B cell (primary cell): ENCODE measurements at regions not wholly inside any gene's neighbourhood (a gene's known extent, or its start where the extent isn't known, plus 50 kb on each side); places are given as distances from the start of the nearest gene placed in this dataset.

Experiments used
- ATAC-seq: fragments of 200-7000 bp; cut with Tn5 transposase; one replicate; pipeline ENCODE4 v1.10.0; 2021; ENCODE audit warnings: low read depth, mild to moderate bottlenecking, moderate number of reproducible peaks, moderate library complexity
- CTCF ChIA-PET: fragments of 350-600 bp; sonication (Branson Sonifier 250); formaldehyde crosslinking; loops from one replicate; lab custom pipeline; 2021; ENCODE audit warnings: antibody characterized with exemption, inconsistent platforms; lab: Charles Lee
- POLR2A ChIA-PET: fragments of 350-600 bp; sonication (Branson Sonifier 250); formaldehyde crosslinking; loops from one replicate; lab custom pipeline; 2021; ENCODE audit warnings: antibody characterized with exemption; lab: Charles Lee
- DNase-seq: peaks from one replicate; pipeline ENCODE4 v3.0.0; 2013
- H2AFZ ChIP-seq: 2 replicates; pipeline ENCODE4 v1.6.1; 2012; ENCODE audit warnings: mild to moderate bottlenecking, low read depth, low read length; ENCODE audit not compliant: insufficient read depth, poor library complexity, severe bottlenecking
- H3K27ac ChIP-seq, 2 donors: 1 replicate in 1 of 2; 2 replicates in 1 of 2; pipeline ENCODE4 v1.5.1; 2012 to 2013; ENCODE audit warnings: low read length in 2 of 2, mild to moderate bottlenecking in 2 of 2, moderate library complexity in 1 of 2
- H3K27me3 ChIP-seq, 4 experiments: fragments of 200-600 bp in 1 of 4; sonication (generic) in 1 of 4; replicated peaks in 1 of 4; 1 replicate in 2 of 4; 2 replicates in 2 of 4; pipeline versions ENCODE4 v1.6.1 to v1.7.0; 2013 to 2016; ENCODE audit warnings: low read length in 3 of 4, mild to moderate bottlenecking in 2 of 4, mixed read lengths in 1 of 4, moderate library complexity in 1 of 4; ENCODE audit not compliant: insufficient read depth in 4 of 4, control insufficient read depth in 3 of 4; ENCODE audit errors: control extremely low read depth in 1 of 4
- H3K36me3 ChIP-seq, 2 experiments: replicated peaks in 1 of 2; 1 replicate in 1 of 2; 2 replicates in 1 of 2; pipeline versions ENCODE4 v1.6.1 to v1.7.1; 2013; ENCODE audit warnings: low read length in 1 of 2; ENCODE audit not compliant: insufficient read depth in 2 of 2, control insufficient read depth in 1 of 2; ENCODE audit errors: control extremely low read depth in 1 of 2, extremely low read depth in 1 of 2
- H3K4me1 ChIP-seq, 2 donors: fragments of 200-600 bp in 1 of 2; sonication (generic) in 1 of 2; 1 replicate in 1 of 2; 2 replicates in 1 of 2; pipeline versions ENCODE4 v1.5.1 to v1.6.1; 2013 to 2017; ENCODE audit warnings: low read length in 2 of 2; ENCODE audit not compliant: control insufficient read depth in 2 of 2, insufficient read depth in 2 of 2
- H3K4me2 ChIP-seq: replicated peaks from 2 replicates; pipeline ENCODE3; 2012; ENCODE audit warnings: mild to moderate bottlenecking, low read depth, low read length; ENCODE audit not compliant: poor library complexity, severe bottlenecking
- H3K4me3 ChIP-seq, 5 experiments: fragments of 200-600 bp in 1 of 5; sonication (generic) in 1 of 5; 1 replicate in 3 of 5; 2 replicates in 2 of 5; pipeline versions ENCODE4 v1.5.1 to v1.7.0; 2011 to 2016; ENCODE audit warnings: low read length in 4 of 5, mild to moderate bottlenecking in 4 of 5, low read depth in 2 of 5, control low read depth in 1 of 5, moderate library complexity in 1 of 5; ENCODE audit not compliant: insufficient read depth in 1 of 5; ENCODE audit errors: control extremely low read depth in 1 of 5, extremely low read depth in 1 of 5
- H3K79me2 ChIP-seq: fragments of 200-600 bp; sonication (generic); one replicate; pipeline ENCODE4 v1.6.0; 2016; ENCODE audit warnings: low read length; ENCODE audit not compliant: control insufficient read depth, insufficient read depth
- H3K9ac ChIP-seq: fragments of 200-600 bp; sonication (generic); 2 replicates; pipeline ENCODE4 v1.6.1; 2017; ENCODE audit warnings: mild to moderate bottlenecking, low read length, moderate library complexity
- H3K9me3 ChIP-seq, 3 donors: one replicate each; pipeline versions ENCODE4 v1.6.1 to v1.7.1; 2013; ENCODE audit warnings: low read length in 2 of 3; ENCODE audit not compliant: control insufficient read depth in 2 of 3, insufficient read depth in 1 of 3; ENCODE audit errors: control extremely low read depth in 1 of 3
- H4K20me1 ChIP-seq: 2 replicates; pipeline ENCODE4 v1.6.0; 2012; ENCODE audit warnings: mild to moderate bottlenecking, low read length; ENCODE audit not compliant: insufficient read depth, control insufficient read depth, poor library complexity, severe bottlenecking
- H3K27ac Mint-ChIP-seq: one replicate; pipeline ENCODE4 v1.8.0; 2021; ENCODE audit warnings: mixed read lengths
- H3K27me3 Mint-ChIP-seq: one replicate; pipeline ENCODE4 v1.8.0; 2021; ENCODE audit warnings: mixed read lengths
- H3K4me1 Mint-ChIP-seq: one replicate; pipeline ENCODE4 v1.8.0; 2021; ENCODE audit warnings: mixed read lengths
- H3K4me3 Mint-ChIP-seq: one replicate; pipeline ENCODE4 v1.8.0; 2021; ENCODE audit warnings: mixed read lengths
- H3K9me3 Mint-ChIP-seq: one replicate; pipeline ENCODE4 v1.8.0; 2022; ENCODE audit warnings: mixed read lengths; ENCODE audit not compliant: insufficient read depth
- CTCF ChIP-seq: fragments of 200-600 bp; IDR thresholded peaks from one replicate; pipeline ENCODE4 v1.8.0; 2022; ENCODE audit warnings: antibody characterized with exemption, mild to moderate bottlenecking
- EZH2 ChIP-seq: IDR thresholded peaks from 2 replicates; pipeline ENCODE4 v1.6.1; 2012; ENCODE audit warnings: borderline replicate concordance, low read depth, mild to moderate bottlenecking, moderate library complexity, low read length; ENCODE audit not compliant: insufficient read depth, poor library complexity, severe bottlenecking
- WGBS: methylation state at CpG from one replicate; pipeline ENCODE4 v1.1.5; 2013; ENCODE audit warnings: missing lambda C conversion rate; ENCODE audit not compliant: insufficient coverage; 5-methylcytosine and 5-hydroxymethylcytosine counted together
- intact Hi-C: fragments of 100-400 bp; cut with micrococcal nuclease; formaldehyde crosslinking; loops from one replicate; pipeline ENCODE4 v1.10.0; 2022

GRCh38 chr13:39226359-39226758 is 188.1 kb downstream of the NHLRC3 start:
- 100% methylated on average over 2 of the region's 3 CpGs for WGBS
- Histone ChIP-seq H3K27ac (no peak overlapping the region), H3K9me3 (no peaks in the 10 kb centered on the region), H3K4me1 (no peaks in the 10 kb centered on the region), H2AFZ (no peak overlapping the region), H3K79me2 (no peaks in the 10 kb centered on the region), H4K20me1 (no peaks in the 10 kb centered on the region), H3K36me3 (no peaks in the 10 kb centered on the region), H3K4me2 (no peak overlapping the region), H3K9ac (no peak overlapping the region), H3K4me3 (no peak overlapping the region), H3K27me3 (no peaks in the 10 kb centered on the region)
- TF ChIP-seq EZH2 (no peak), CTCF (no peak)
- Mint-ChIP-seq H3K4me1 (no peaks in the 10 kb centered on the region), H3K27ac (no peak overlapping the region), H3K27me3 (peaks cover 6% of the 10 kb centered on the region), H3K4me3 (no peak overlapping the region), H3K9me3 (no peaks in the 10 kb centered on the region)
- POLR2A ChIA-PET: no interaction called here
- ATAC-seq: no peak
- intact Hi-C loops: no loop called here
- DNase-seq: no peak
- CTCF ChIA-PET: no interaction called here

DNA sequence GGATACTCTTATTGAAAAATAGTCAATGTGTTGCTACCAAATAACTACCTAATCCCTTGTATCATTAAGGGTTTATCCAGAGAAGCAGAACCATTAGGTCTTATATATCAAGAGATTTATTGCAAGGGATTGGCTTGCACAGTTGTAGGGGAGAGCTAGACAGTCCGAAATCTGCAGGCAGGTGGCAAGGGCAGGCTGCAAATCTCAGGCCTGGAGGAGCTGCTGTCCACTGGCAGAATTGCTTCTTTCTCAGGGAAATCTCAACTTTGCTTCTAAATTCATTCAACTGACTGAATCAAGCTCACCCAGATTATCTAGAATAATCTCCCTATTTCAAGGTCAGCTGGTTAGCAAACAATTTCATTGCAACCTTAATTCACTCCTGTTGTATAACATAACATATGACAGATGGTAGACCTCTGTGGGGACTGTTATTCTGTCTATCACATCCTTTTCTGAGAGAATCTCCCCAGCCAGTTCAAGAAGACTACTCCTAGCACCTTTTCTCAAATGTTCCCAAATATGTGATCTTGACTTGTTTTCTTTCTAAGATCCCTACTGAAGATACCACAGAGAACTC is 194.2 kb downstream of the NHLRC3 start:
- Histone ChIP-seq H3K4me2 (no peak overlapping the region), H4K20me1 (no peaks in the 10 kb centered on the region), H3K27ac (no peak overlapping the region), H3K36me3 (no peaks in the 10 kb centered on the region), H2AFZ (no peak overlapping the region), H3K79me2 (no peaks in the 10 kb centered on the region), H3K9ac (no peak overlapping the region), H3K27me3 (no peaks in the 10 kb centered on the region), H3K4me1 (no peaks in the 10 kb centered on the region), H3K9me3 (no peaks in the 10 kb centered on the region), H3K4me3 (no peak overlapping the region)
- no peak for TF ChIP-seq CTCF
- DNase-seq (no peak), ATAC-seq (no peak)
- Mint-ChIP-seq H3K27me3 (peaks cover 15% of the 10 kb centered on the region), H3K4me1 (no peaks in the 10 kb centered on the region), H3K9me3 (no peaks in the 10 kb centered on the region), H3K27ac (no peak overlapping the region), H3K4me3 (no peak overlapping the region)
- WGBS: 67% methylated on average over 1 of the region's 1 CpG
- CTCF ChIA-PET: interaction anchor here (1.4 kb wide), 1 partner anchor 10 kb away, joined by 3 read pairs; no protein-coding TSS in a partner anchor
- POLR2A ChIA-PET: no interaction called here
- intact Hi-C loops: no loop called here
